HEK293 (cell line): ENCODE measurements at regions not wholly inside any gene's neighbourhood (a gene's known extent, or its start where the extent isn't known, plus 50 kb on each side); places are given as distances from the start of the nearest gene placed in this dataset.

ENCODE experiments used
- CTCF ChIA-PET: fragments of 350-600 bp; formaldehyde crosslinking; extraction: SDS; loops from one replicate; lab custom pipeline; 2021; ENCODE audit warnings: antibody characterized with exemption; lab: Yijun Ruan, JAX
- POLR2A ChIA-PET: fragments of 300-600 bp; formaldehyde crosslinking; extraction: SDS; loops from one replicate; lab custom pipeline; 2020; ENCODE audit warnings: antibody characterized with exemption, inconsistent platforms; lab: Yijun Ruan, JAX
- H3K27ac ChIP-seq: fragments of 200-500 bp; sonication (Bioruptor generic); 2 replicates; pipeline ENCODE4 v1.5.1; 2014; ENCODE audit warnings: low read depth, low read length, control low read depth, inconsistent platforms; ENCODE audit errors: extremely low read depth
- H3K36me3 ChIP-seq, 2 experiments: fragments of 200-500 bp in 1 of 2; sonication (Bioruptor generic) in 1 of 2; 1 replicate in 1 of 2; 2 replicates in 1 of 2; pipeline ENCODE4 v1.5.1; 2014 to 2017; ENCODE audit warnings: inconsistent platforms in 2 of 2, low read length in 2 of 2; ENCODE audit not compliant: control insufficient read depth in 2 of 2, insufficient read depth in 1 of 2
- H3K4me1 ChIP-seq: fragments of 200-500 bp; sonication (Bioruptor generic); 2 replicates; pipeline ENCODE4 v1.5.1; 2014; ENCODE audit warnings: mild to moderate bottlenecking, low read length, inconsistent platforms; ENCODE audit not compliant: control insufficient read depth, insufficient read depth
- H3K4me3 ChIP-seq: 2 replicates; pipeline ENCODE4 v1.5.1; 2011; ENCODE audit warnings: low read depth, mild to moderate bottlenecking, control low read depth, low read length, moderate library complexity
- H3K9me3 ChIP-seq: fragments of 200-500 bp; sonication (Bioruptor generic); 2 replicates; pipeline ENCODE4 v1.5.1; 2014; ENCODE audit warnings: low read depth, low read length, inconsistent platforms; ENCODE audit not compliant: control insufficient read depth, insufficient read depth
- EGR2 ChIP-seq: fragments of 450-650 bp; formaldehyde crosslinking; IDR thresholded peaks from 2 replicates; pipeline ENCODE4 v1.5.1; 2016; ENCODE audit warnings: low read depth, missing biosample characterization, missing genetic modification characterization
- GLI4 ChIP-seq: fragments of 450-650 bp; formaldehyde crosslinking; IDR thresholded peaks from 2 replicates; pipeline ENCODE4 v1.5.1; 2016; ENCODE audit warnings: missing biosample characterization, missing genetic modification characterization
- IKZF3 ChIP-seq: fragments of 450-650 bp; IDR thresholded peaks from 2 replicates; pipeline ENCODE4 v1.5.0; 2018; ENCODE audit warnings: missing biosample characterization, mild to moderate bottlenecking, missing genetic modification characterization, moderate library complexity
- MEIS1 ChIP-seq: sonication (generic); formaldehyde crosslinking; IDR thresholded peaks from 2 replicates; pipeline ENCODE4 v1.8.1; 2022; ENCODE audit warnings: missing genetic modification reagents, mild to moderate bottlenecking, borderline replicate concordance
- MYNN ChIP-seq: fragments of 450-650 bp; formaldehyde crosslinking; IDR thresholded peaks from 2 replicates; pipeline ENCODE4 v1.5.1; 2016; ENCODE audit warnings: missing biosample characterization, missing genetic modification characterization, borderline replicate concordance
- SP2 ChIP-seq: fragments of 450-650 bp; formaldehyde crosslinking; IDR thresholded peaks from 2 replicates; pipeline ENCODE4 v1.5.1; 2016; ENCODE audit warnings: missing biosample characterization, missing genetic modification characterization
- ZBTB1 ChIP-seq: fragments of 450-650 bp; formaldehyde crosslinking; IDR thresholded peaks from 2 replicates; pipeline ENCODE4 v1.5.1; 2016; ENCODE audit warnings: missing biosample characterization, missing genetic modification characterization
- ZFHX2 ChIP-seq: fragments of 450-650 bp; formaldehyde crosslinking; conservative IDR thresholded peaks from 2 replicates; pipeline ENCODE4 v1.5.1; 2016; ENCODE audit warnings: missing biosample characterization, missing genetic modification characterization
- ZNF132 ChIP-seq: fragments of 450-650 bp; formaldehyde crosslinking; IDR thresholded peaks from 2 replicates; pipeline ENCODE4 v1.5.1; 2017; ENCODE audit warnings: missing biosample characterization, missing genetic modification characterization, borderline replicate concordance
- ZNF133 ChIP-seq: fragments of 450-650 bp; formaldehyde crosslinking; IDR thresholded peaks from 2 replicates; pipeline ENCODE4 v1.5.1; 2016; ENCODE audit warnings: missing biosample characterization, missing genetic modification characterization
- ZNF138 ChIP-seq: fragments of 450-650 bp; formaldehyde crosslinking; IDR thresholded peaks from 2 replicates; pipeline ENCODE4 v1.5.1; 2016; ENCODE audit warnings: missing biosample characterization, missing genetic modification characterization, borderline replicate concordance
- ZNF146 ChIP-seq: fragments of 450-650 bp; formaldehyde crosslinking; IDR thresholded peaks from 2 replicates; pipeline ENCODE4 v1.5.1; 2016; ENCODE audit warnings: missing biosample characterization, missing genetic modification characterization
- ZNF19 ChIP-seq: fragments of 450-650 bp; formaldehyde crosslinking; IDR thresholded peaks from 2 replicates; pipeline ENCODE4; 2016; ENCODE audit warnings: missing biosample characterization, missing genetic modification characterization, low read depth
- ZNF211 ChIP-seq: fragments of 450-650 bp; formaldehyde crosslinking; IDR thresholded peaks from 2 replicates; pipeline ENCODE4 v1.5.1; 2016; ENCODE audit warnings: low read depth, missing biosample characterization, missing genetic modification characterization
- ZNF24 ChIP-seq: fragments of 450-650 bp; formaldehyde crosslinking; IDR thresholded peaks from 2 replicates; pipeline ENCODE4 v1.5.1; 2016; ENCODE audit warnings: missing biosample characterization, missing genetic modification characterization
- ZNF394 ChIP-seq: fragments of 450-650 bp; formaldehyde crosslinking; IDR thresholded peaks from 2 replicates; pipeline ENCODE4 v1.5.1; 2016; ENCODE audit warnings: missing biosample characterization, missing genetic modification characterization, mild to moderate bottlenecking, moderate library complexity, borderline replicate concordance
- ZNF473 ChIP-seq: fragments of 450-650 bp; formaldehyde crosslinking; IDR thresholded peaks from 2 replicates; pipeline ENCODE4 v1.5.1; 2017; ENCODE audit warnings: missing biosample characterization, missing genetic modification characterization
- ZNF514 ChIP-seq: fragments of 450-650 bp; formaldehyde crosslinking; IDR thresholded peaks from 2 replicates; pipeline ENCODE4 v1.5.1; 2016; ENCODE audit warnings: missing biosample characterization, missing genetic modification characterization
- ZNF548 ChIP-seq: fragments of 450-650 bp; formaldehyde crosslinking; IDR thresholded peaks from 2 replicates; pipeline ENCODE4 v1.5.1; 2016; ENCODE audit warnings: missing biosample characterization, missing genetic modification characterization
- ZNF610 ChIP-seq: fragments of 450-650 bp; formaldehyde crosslinking; IDR thresholded peaks from 2 replicates; pipeline ENCODE4 v1.5.1; 2016; ENCODE audit warnings: missing biosample characterization, missing genetic modification characterization, borderline replicate concordance
- ZNF677 ChIP-seq: fragments of 450-650 bp; IDR thresholded peaks from 2 replicates; pipeline ENCODE4 v1.5.0; 2018; ENCODE audit warnings: missing biosample characterization, mild to moderate bottlenecking, missing genetic modification characterization, moderate library complexity
- ZNF776 ChIP-seq: fragments of 450-650 bp; formaldehyde crosslinking; IDR thresholded peaks from 2 replicates; pipeline ENCODE4 v1.5.0; 2017; ENCODE audit warnings: missing biosample characterization, missing genetic modification characterization, borderline replicate concordance
- ZSCAN16 ChIP-seq: fragments of 450-650 bp; formaldehyde crosslinking; IDR thresholded peaks from 2 replicates; pipeline ENCODE4 v1.5.1; 2016; ENCODE audit warnings: missing biosample characterization, missing genetic modification characterization
- TF ChIP-seq, protein P1 (sequence below): fragments of 450-650 bp; IDR thresholded peaks from 2 replicates; pipeline ENCODE4 v1.5.1; 2018; ENCODE audit warnings: missing biosample characterization, missing genetic modification characterization
- TF ChIP-seq, protein P2 (sequence below): fragments of 450-650 bp; formaldehyde crosslinking; IDR thresholded peaks from 2 replicates; pipeline ENCODE4 v1.5.1; 2016; ENCODE audit warnings: missing biosample characterization, missing genetic modification characterization
- TF ChIP-seq, protein P3 (sequence below): fragments of 450-650 bp; formaldehyde crosslinking; IDR thresholded peaks from 2 replicates; pipeline ENCODE4 v1.5.1; 2017; ENCODE audit warnings: missing biosample characterization, mild to moderate bottlenecking, missing genetic modification characterization, moderate library complexity
- TF ChIP-seq, protein P4 (sequence below): fragments of 450-650 bp; formaldehyde crosslinking; IDR thresholded peaks from 2 replicates; pipeline ENCODE4 v1.5.1; 2016; ENCODE audit warnings: missing biosample characterization, missing genetic modification characterization

DNA sequence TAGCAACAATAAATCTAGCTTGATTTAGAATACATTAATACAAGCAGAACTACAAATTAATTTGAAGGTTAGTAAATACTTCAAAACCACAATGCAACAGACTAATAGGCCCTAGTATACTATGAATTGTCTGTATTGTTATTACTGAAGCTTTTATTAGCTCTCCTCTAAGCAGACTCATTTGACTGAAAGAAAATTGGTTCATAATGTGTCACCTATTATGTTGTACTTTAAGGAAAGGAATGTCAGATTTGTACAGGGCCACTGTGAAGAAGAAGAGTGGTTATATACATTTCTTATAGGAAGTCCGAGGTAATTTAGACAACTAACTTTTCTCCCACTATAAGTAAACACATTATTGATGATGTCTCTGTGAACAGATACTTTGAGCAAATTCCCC lies 954.5 kb downstream of the ZPLD1 start:
- no peak for TF ChIP-seq ZNF677 (tag by site-specific recombination)
- TF ChIP-seq, protein P1, sequence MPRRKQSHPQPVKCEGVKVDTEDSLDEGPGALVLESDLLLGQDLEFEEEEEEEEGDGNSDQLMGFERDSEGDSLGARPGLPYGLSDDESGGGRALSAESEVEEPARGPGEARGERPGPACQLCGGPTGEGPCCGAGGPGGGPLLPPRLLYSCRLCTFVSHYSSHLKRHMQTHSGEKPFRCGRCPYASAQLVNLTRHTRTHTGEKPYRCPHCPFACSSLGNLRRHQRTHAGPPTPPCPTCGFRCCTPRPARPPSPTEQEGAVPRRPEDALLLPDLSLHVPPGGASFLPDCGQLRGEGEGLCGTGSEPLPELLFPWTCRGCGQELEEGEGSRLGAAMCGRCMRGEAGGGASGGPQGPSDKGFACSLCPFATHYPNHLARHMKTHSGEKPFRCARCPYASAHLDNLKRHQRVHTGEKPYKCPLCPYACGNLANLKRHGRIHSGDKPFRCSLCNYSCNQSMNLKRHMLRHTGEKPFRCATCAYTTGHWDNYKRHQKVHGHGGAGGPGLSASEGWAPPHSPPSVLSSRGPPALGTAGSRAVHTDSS (tag by site-specific recombination) = no peak
- TF ChIP-seq MYNN (tag by site-specific recombination) = no peak
- no peak for TF ChIP-seq ZNF776
- TF ChIP-seq SP2 (tag by site-specific recombination) = no peak
- TF ChIP-seq, protein P2, sequence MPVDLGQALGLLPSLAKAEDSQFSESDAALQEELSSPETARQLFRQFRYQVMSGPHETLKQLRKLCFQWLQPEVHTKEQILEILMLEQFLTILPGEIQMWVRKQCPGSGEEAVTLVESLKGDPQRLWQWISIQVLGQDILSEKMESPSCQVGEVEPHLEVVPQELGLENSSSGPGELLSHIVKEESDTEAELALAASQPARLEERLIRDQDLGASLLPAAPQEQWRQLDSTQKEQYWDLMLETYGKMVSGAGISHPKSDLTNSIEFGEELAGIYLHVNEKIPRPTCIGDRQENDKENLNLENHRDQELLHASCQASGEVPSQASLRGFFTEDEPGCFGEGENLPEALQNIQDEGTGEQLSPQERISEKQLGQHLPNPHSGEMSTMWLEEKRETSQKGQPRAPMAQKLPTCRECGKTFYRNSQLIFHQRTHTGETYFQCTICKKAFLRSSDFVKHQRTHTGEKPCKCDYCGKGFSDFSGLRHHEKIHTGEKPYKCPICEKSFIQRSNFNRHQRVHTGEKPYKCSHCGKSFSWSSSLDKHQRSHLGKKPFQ (tag by site-specific recombination) = no peak
- TF ChIP-seq ZNF132 = no peak
- TF ChIP-seq GLI4 (tag by site-specific recombination) = no peak
- no peak for TF ChIP-seq ZNF514 (tag by site-specific recombination)
- TF ChIP-seq ZBTB1 (tag by site-specific recombination) = no peak
- no peak for TF ChIP-seq ZNF138 (tag by site-specific recombination)
- no peak for TF ChIP-seq ZNF610
- TF ChIP-seq ZNF473 (tag by site-specific recombination) = no peak
- TF ChIP-seq, protein P3, sequence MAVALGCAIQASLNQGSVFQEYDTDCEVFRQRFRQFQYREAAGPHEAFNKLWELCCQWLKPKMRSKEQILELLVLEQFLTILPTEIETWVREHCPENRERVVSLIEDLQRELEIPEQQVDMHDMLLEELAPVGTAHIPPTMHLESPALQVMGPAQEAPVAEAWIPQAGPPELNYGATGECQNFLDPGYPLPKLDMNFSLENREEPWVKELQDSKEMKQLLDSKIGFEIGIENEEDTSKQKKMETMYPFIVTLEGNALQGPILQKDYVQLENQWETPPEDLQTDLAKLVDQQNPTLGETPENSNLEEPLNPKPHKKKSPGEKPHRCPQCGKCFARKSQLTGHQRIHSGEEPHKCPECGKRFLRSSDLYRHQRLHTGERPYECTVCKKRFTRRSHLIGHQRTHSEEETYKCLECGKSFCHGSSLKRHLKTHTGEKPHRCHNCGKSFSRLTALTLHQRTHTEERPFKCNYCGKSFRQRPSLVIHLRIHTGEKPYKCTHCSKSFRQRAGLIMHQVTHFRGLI (tag by site-specific recombination) = no peak
- no peak overlapping the region for H3K27ac ChIP-seq
- no peaks in the 10 kb centered on the region for H3K36me3 ChIP-seq
- CTCF ChIA-PET = interaction anchor here (0.6 kb wide), 1 partner anchor 446 kb away, joined by 3 read pairs; no protein-coding TSS in a partner anchor
- H3K9me3 ChIP-seq = no peaks in the 10 kb centered on the region
- POLR2A ChIA-PET = no interaction called here
- H3K4me1 ChIP-seq = no peaks in the 10 kb centered on the region
- H3K4me3 ChIP-seq = no peak overlapping the region

DNA sequence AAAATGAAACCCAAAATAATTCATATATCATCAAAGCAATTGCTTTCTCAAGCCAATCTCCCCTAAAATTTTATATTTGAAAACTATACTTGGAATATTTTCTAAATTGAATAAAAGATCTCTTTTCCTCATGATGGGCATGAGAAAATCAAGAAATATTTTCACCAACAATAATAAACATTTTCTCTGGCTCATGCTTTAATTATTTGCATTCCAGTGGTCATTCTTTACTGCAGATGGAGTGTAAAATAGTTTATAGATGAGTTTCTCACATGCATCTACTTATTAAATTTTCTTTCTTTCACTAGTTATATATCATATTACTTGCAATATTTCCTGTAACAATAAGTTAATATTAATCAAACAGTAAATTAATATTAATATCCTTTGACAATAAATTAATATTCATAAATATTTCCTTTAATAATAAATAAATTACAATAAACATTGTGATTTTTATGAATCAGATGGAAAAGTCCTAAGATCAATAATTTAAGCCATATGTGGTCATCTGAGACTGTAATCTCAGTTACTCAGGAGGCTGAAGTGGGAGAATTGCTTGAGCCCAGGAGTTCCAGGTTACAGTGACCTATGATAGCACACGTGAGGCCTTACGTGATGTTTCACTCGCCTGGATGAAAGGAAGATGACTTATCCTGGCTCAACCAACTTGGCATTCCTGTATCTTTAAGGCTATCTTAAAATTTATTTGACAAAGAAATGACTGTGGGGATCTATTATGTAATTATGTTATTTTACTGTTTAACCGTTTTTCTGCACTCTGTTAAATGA lies 958.8 kb downstream of the ZPLD1 start:
- Histone ChIP-seq H3K9me3 (no peaks in the 10 kb centered on the region), H3K36me3 (no peaks in the 10 kb centered on the region), H3K4me3 (no peak overlapping the region), H3K4me1 (no peaks in the 10 kb centered on the region), H3K27ac (no peak overlapping the region)
- ChIA-PET POLR2A (no interaction called here), CTCF (no interaction called here)
- TF ChIP-seq ZSCAN16 (tag by site-specific recombination) = no peak
- no peak for TF ChIP-seq MEIS1
- TF ChIP-seq ZNF133 (tag by site-specific recombination) = no peak
- TF ChIP-seq, protein P2 (tag by site-specific recombination) = no peak
- no peak for TF ChIP-seq IKZF3 (tag by site-specific recombination)
- no peak for TF ChIP-seq ZFHX2 (tag by site-specific recombination)
- TF ChIP-seq GLI4 (tag by site-specific recombination) = no peak
- TF ChIP-seq, protein P4, sequence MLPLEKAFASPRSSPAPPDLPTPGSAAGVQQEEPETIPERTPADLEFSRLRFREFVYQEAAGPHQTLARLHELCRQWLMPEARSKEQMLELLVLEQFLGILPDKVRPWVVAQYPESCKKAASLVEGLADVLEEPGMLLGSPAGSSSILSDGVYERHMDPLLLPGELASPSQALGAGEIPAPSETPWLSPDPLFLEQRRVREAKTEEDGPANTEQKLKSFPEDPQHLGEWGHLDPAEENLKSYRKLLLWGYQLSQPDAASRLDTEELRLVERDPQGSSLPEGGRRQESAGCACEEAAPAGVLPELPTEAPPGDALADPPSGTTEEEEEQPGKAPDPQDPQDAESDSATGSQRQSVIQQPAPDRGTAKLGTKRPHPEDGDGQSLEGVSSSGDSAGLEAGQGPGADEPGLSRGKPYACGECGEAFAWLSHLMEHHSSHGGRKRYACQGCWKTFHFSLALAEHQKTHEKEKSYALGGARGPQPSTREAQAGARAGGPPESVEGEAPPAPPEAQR = no peak
- no peak for TF ChIP-seq EGR2
- no peak for TF ChIP-seq ZNF19 (tag by site-specific recombination)
- TF ChIP-seq ZNF211 = no peak
- TF ChIP-seq ZNF24 (tag by site-specific recombination) = no peak
- TF ChIP-seq ZNF394 (tag by site-specific recombination) = no peak
- no peak for TF ChIP-seq ZNF146 (tag by site-specific recombination)
- no peak for TF ChIP-seq ZNF548 (tag by site-specific recombination)
